Small intestine (tissue), 7 donors: ENCODE measurements at regions not wholly inside any gene's neighbourhood (a gene's known extent, or its start where the extent isn't known, plus 50 kb on each side); places are given as distances from the start of the nearest gene placed in this dataset.
A peak's percentile ranks its signal among the peaks of the same experiment; 100 is the strongest.

Experiments used
- DNase-seq, 2 donors: peaks; one replicate each; pipeline versions ENCODE4 v3.0.0 to v3.0.0-alpha.2; 2013
- FAIRE-seq: peaks from 2 replicates; lab custom pipeline; 2012; peaks lifted over from hg19 to GRCh38; lab: Jason Lieb, UNC
- H3K27ac ChIP-seq, 3 donors: one replicate each; pipeline ENCODE4 v1.5.1; 2013; ENCODE audit warnings: low read length in 2 of 3, mild to moderate bottlenecking in 2 of 3, control low read depth in 1 of 3, inconsistent platforms in 1 of 3, low read depth in 1 of 3, moderate library complexity in 1 of 3
- H3K27me3 ChIP-seq, 3 donors: one replicate each; pipeline ENCODE4 v1.6.1; 2013; ENCODE audit warnings: low read length in 3 of 3, inconsistent platforms in 1 of 3; ENCODE audit not compliant: control insufficient read depth in 3 of 3, insufficient read depth in 3 of 3
- H3K36me3 ChIP-seq, 3 donors: one replicate each; pipeline ENCODE4 v1.6.1; 2013; ENCODE audit warnings: low read length in 3 of 3, inconsistent platforms in 1 of 3, low read depth in 1 of 3, mild to moderate bottlenecking in 1 of 3, moderate library complexity in 1 of 3; ENCODE audit not compliant: control insufficient read depth in 3 of 3, insufficient read depth in 2 of 3
- H3K4me1 ChIP-seq, 3 donors: one replicate each; pipeline ENCODE4 v1.6.1; 2013; ENCODE audit warnings: low read length in 2 of 3, inconsistent platforms in 1 of 3, low read depth in 1 of 3, mild to moderate bottlenecking in 1 of 3, moderate library complexity in 1 of 3; ENCODE audit not compliant: control insufficient read depth in 3 of 3, insufficient read depth in 2 of 3
- H3K4me3 ChIP-seq, 3 donors: one replicate each; pipeline ENCODE4 v1.5.1; 2013; ENCODE audit warnings: low read length in 3 of 3, control low read depth in 1 of 3, inconsistent platforms in 1 of 3, low read depth in 1 of 3, mild to moderate bottlenecking in 1 of 3, moderate library complexity in 1 of 3
- H3K9me3 ChIP-seq, 2 donors: one replicate each; pipeline ENCODE4 v1.6.1; 2013; ENCODE audit warnings: low read depth in 1 of 2, low read length in 1 of 2; ENCODE audit not compliant: control insufficient read depth in 2 of 2, insufficient read depth in 1 of 2
- WGBS, 3 donors: extraction: QIAGEN DNeasy Blood & Tissue Kit; methylation state at CpG; one replicate each; pipeline ENCODE4 v1.1.7; 2013; 5-methylcytosine and 5-hydroxymethylcytosine counted together
- donor health status: healthy with polysubstance abuse.
- donor health status: control.
- donor health status: control.
- donor health status: Bipolar disorder and iron deficiency.
- donor health status: healthy.

- Histone ChIP-seq H3K4me1 (no peaks in the 10 kb centered on the region), H3K4me3 (no peak overlapping the region), H3K27ac (no peak overlapping the region), H3K27me3 (no peaks in the 10 kb centered on the region), H3K36me3 (no peaks in the 10 kb centered on the region), H3K9me3 (no peaks in the 10 kb centered on the region)
- FAIRE-seq: no peak
- DNase-seq: no peak
Measured at GRCh38 chr2:19274439-19274838, 84.0 kb downstream of the OSR1 start.

- Histone ChIP-seq H3K27me3 (no peaks in the 10 kb centered on the region), H3K27ac (no peak overlapping the region), H3K4me1 (no peaks in the 10 kb centered on the region), H3K4me3 (no peak overlapping the region), H3K36me3 (no peaks in the 10 kb centered on the region), H3K9me3 (no peaks in the 10 kb centered on the region)
- 48 to 79% (median 70%) methylated on average over 1 of the region's 1 CpG for WGBS, 3 donors
- no peak for DNase-seq
- no peak for FAIRE-seq
Measured at GRCh38 chr2:19272941-19273470, 85.4 kb downstream of the OSR1 start.

GRCh38 chr2:19272039-19272438 lies 86.4 kb downstream of the OSR1 start:
- no peaks in the 10 kb centered on the region for H3K36me3 ChIP-seq
- WGBS, 3 donors: 55 to 67% (median 63%) methylated on average over 4 of the region's 4 CpGs
- no peak overlapping the region for H3K27ac ChIP-seq
- no peak for FAIRE-seq
- no peaks in the 10 kb centered on the region for H3K4me1 ChIP-seq
- no peaks in the 10 kb centered on the region for H3K27me3 ChIP-seq
- H3K9me3 ChIP-seq: no peaks in the 10 kb centered on the region
- no peak overlapping the region for H3K4me3 ChIP-seq
- peak in 1 of 2 donors; percentile 1 for DNase-seq

GRCh38 chr2:19264852-19265251 lies 93.6 kb downstream of the OSR1 start:
- H3K36me3 ChIP-seq: no peaks in the 10 kb centered on the region
- no peak overlapping the region for H3K27ac ChIP-seq
- WGBS, 3 donors: 85 to 88% (median 85%) methylated on average over 6 of the region's 6 CpGs
- H3K9me3 ChIP-seq: no peaks in the 10 kb centered on the region
- FAIRE-seq: no peak
- no peaks in the 10 kb centered on the region for H3K4me1 ChIP-seq
- no peaks in the 10 kb centered on the region for H3K27me3 ChIP-seq
- DNase-seq: no peak
- no peak overlapping the region for H3K4me3 ChIP-seq

GRCh38 chr2:19262150-19262549 lies 96.3 kb downstream of the OSR1 start:
- Histone ChIP-seq H3K27ac (no peak overlapping the region), H3K4me1 (no peaks in the 10 kb centered on the region), H3K36me3 (no peaks in the 10 kb centered on the region), H3K4me3 (no peak overlapping the region), H3K27me3 (no peaks in the 10 kb centered on the region), H3K9me3 (no peaks in the 10 kb centered on the region)
- 37 to 76% (median 44%) methylated on average over 7 of the region's 7 CpGs for WGBS, 3 donors
- FAIRE-seq: no peak
- DNase-seq: no peak

GRCh38 chr2:19261061-19261460 lies 97.4 kb downstream of the OSR1 start:
- FAIRE-seq: no peak
- Histone ChIP-seq H3K4me3 (no peak overlapping the region), H3K27me3 (no peaks in the 10 kb centered on the region), H3K9me3 (no peaks in the 10 kb centered on the region), H3K27ac (no peak overlapping the region), H3K36me3 (no peaks in the 10 kb centered on the region), H3K4me1 (peaks cover 0 to 2% (median 0%) of the 10 kb centered on the region in 3 donors)
- DNase-seq: no peak
- 88 to 92% (median 92%) methylated on average over 4 of the region's 4 CpGs for WGBS, 3 donors

- Histone ChIP-seq H3K4me3 (no peak overlapping the region), H3K9me3 (no peaks in the 10 kb centered on the region), H3K27me3 (no peaks in the 10 kb centered on the region), H3K4me1 (peaks cover 0 to 2% (median 0%) of the 10 kb centered on the region in 3 donors), H3K27ac (no peak overlapping the region), H3K36me3 (no peaks in the 10 kb centered on the region)
- 46 to 67% (median 54%) methylated on average over 3 of the region's 3 CpGs for WGBS, 3 donors
- peak; percentile 28 to 40 for DNase-seq
- no peak for FAIRE-seq
Measured at GRCh38 chr2:19256121-19256601, 102.3 kb downstream of the OSR1 start.

GRCh38 chr2:19255481-19255880 lies 102.9 kb downstream of the OSR1 start:
- no peak overlapping the region for H3K4me3 ChIP-seq
- no peaks in the 10 kb centered on the region for H3K9me3 ChIP-seq
- FAIRE-seq (no peak), DNase-seq (no peak)
- no peak overlapping the region for H3K27ac ChIP-seq
- H3K4me1 ChIP-seq: peaks cover 0 to 2% (median 0%) of the 10 kb centered on the region in 3 donors
- no peaks in the 10 kb centered on the region for H3K27me3 ChIP-seq
- no peaks in the 10 kb centered on the region for H3K36me3 ChIP-seq

- H3K27me3 ChIP-seq: no peaks in the 10 kb centered on the region
- WGBS, 3 donors: 67 to 86% (median 72%) methylated on average over 4 of the region's 4 CpGs
- peaks cover 0 to 2% (median 0%) of the 10 kb centered on the region in 3 donors for H3K4me1 ChIP-seq
- no peaks in the 10 kb centered on the region for H3K36me3 ChIP-seq
- H3K9me3 ChIP-seq: no peaks in the 10 kb centered on the region
- FAIRE-seq (no peak), DNase-seq (no peak)
- H3K4me3 ChIP-seq: no peak overlapping the region
- no peak overlapping the region for H3K27ac ChIP-seq
Measured at GRCh38 chr2:19251554-19251953, 106.9 kb downstream of the OSR1 start.
